Myocyte (in vitro differentiated cells): ENCODE measurements at regions not wholly inside any gene's neighbourhood (a gene's known extent, or its start where the extent isn't known, plus 50 kb on each side); places are given as distances from the start of the nearest gene placed in this dataset.

Source experiments
- DNase-seq: peaks from one replicate; pipeline ENCODE4 v3.0.0-alpha.2; 2012; ENCODE audit warnings: low read depth

GRCh38 chr2:67272195-67272594 lies 124.9 kb upstream of the ETAA1 start:
- DNase-seq: no peak

GRCh38 chr2:67277450-67277849 lies 119.7 kb upstream of the ETAA1 start:
- no peak for DNase-seq

GRCh38 chr2:67281101-67281500 lies 116.0 kb upstream of the ETAA1 start:
- no peak for DNase-seq

GRCh38 chr2:67283641-67284040 lies 113.5 kb upstream of the ETAA1 start:
- no peak for DNase-seq

GRCh38 chr2:67286981-67287759 lies 110.0 kb upstream of the ETAA1 start:
- no peak for DNase-seq

GRCh38 chr2:67289271-67289670 lies 107.9 kb upstream of the ETAA1 start:
- no peak for DNase-seq

GRCh38 chr2:67289921-67290371 lies 107.2 kb upstream of the ETAA1 start:
- DNase-seq: no peak

- DNase-seq: peak; percentile 45
Measured at GRCh38 chr2:67290451-67291290, 106.5 kb upstream of the ETAA1 start.

- no peak for DNase-seq
Measured at GRCh38 chr2:67294218-67294617, 102.9 kb upstream of the ETAA1 start.

- no peak for DNase-seq
Measured at GRCh38 chr2:67295406-67295805, 101.7 kb upstream of the ETAA1 start.

- DNase-seq: no peak
Measured at GRCh38 chr2:67295851-67296250, 101.3 kb upstream of the ETAA1 start.

- DNase-seq: no peak
Measured at GRCh38 chr2:67304300-67304890, 92.7 kb upstream of the ETAA1 start.

GRCh38 chr2:67309281-67309680 lies 87.9 kb upstream of the ETAA1 start:
- DNase-seq: no peak

- no peak for DNase-seq
Measured at GRCh38 chr2:67311536-67311935, 85.6 kb upstream of the ETAA1 start.

GRCh38 chr2:67312871-67313270 lies 84.3 kb upstream of the ETAA1 start:
- DNase-seq: no peak

GRCh38 chr2:67313536-67313935 lies 83.6 kb upstream of the ETAA1 start:
- no peak for DNase-seq

GRCh38 chr2:67318031-67318430 lies 79.1 kb upstream of the ETAA1 start:
- DNase-seq: no peak

GRCh38 chr2:67318563-67318962 lies 78.6 kb upstream of the ETAA1 start:
- no peak for DNase-seq

GRCh38 chr2:67318993-67319481 lies 78.1 kb upstream of the ETAA1 start:
- no peak for DNase-seq

- no peak for DNase-seq
Measured at GRCh38 chr2:67320861-67321587, 76.1 kb upstream of the ETAA1 start.

- DNase-seq: no peak
Measured at GRCh38 chr2:67321588-67321903, 75.6 kb upstream of the ETAA1 start.
